ENCODE measurements at regions not wholly inside any gene's neighbourhood (a gene's known extent, or its start where the extent isn't known, plus 50 kb on each side); places are given as distances from the start of the nearest gene placed in this dataset.

DNA sequence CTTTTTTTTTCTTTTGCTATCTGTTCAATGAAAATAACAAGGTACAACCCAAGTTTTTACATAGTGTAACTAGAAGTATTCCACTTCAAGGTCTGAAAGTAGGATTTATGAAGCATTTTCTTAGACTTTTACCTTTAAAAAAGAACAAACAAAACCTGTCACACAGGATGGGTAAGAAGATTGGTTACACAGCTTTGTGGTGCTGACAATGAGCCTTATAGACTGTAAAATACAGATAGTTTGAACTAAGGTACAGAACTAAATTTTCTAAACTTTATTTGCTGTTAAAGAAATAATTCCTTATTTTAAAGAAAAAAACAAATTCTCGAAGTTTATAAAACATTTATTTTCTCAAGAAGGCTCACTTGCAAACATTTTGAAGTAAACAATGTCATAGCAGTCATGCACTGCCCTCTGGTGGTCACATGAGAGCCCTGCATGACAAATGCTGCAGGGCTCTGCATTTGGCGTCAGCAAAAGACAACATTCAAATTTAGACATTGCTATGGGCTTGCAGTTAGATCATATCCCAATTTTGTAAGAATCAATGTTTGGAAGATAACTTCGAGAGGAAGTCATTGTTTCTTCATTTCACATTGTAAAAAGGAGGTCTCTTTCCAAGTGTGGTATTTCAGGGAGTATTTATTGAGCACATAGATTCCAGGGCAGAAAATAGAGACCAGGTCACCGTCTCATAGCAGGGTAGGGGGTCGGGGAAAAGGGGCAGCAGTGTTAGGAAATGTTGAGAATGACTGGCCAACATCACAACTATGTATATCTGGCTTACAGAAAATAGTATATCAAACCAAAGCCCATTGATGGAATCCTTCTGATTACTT lies 115.3 kb upstream of the FMN2 start:
- TF ChIP-seq HDAC2 (IDR thresholded peaks at IDR 0.05) (no peak), CEBPB (IDR thresholded peaks at IDR 0.05) (no peak), RAD21 (conservative IDR thresholded peaks at IDR 0.05 in 1 of 2, IDR thresholded peaks at IDR 0.05 in 1 of 2) (peak; percentile 85 to 91), POLR2A (IDR thresholded peaks at IDR 0.05; ENCODE audit: low read length) (no peak), ESRRA (IDR thresholded peaks at IDR 0.05; ENCODE audit: borderline replicate concordance, low read length) (no peak), MAFK (IDR thresholded peaks at IDR 0.05; ENCODE audit: partially characterized antibody) (no peak), EP300 (IDR thresholded peaks at IDR 0.05) (no peak), RFX5 (IDR thresholded peaks at IDR 0.05) (no peak)
- TF ChIP-seq, protein P1, sequence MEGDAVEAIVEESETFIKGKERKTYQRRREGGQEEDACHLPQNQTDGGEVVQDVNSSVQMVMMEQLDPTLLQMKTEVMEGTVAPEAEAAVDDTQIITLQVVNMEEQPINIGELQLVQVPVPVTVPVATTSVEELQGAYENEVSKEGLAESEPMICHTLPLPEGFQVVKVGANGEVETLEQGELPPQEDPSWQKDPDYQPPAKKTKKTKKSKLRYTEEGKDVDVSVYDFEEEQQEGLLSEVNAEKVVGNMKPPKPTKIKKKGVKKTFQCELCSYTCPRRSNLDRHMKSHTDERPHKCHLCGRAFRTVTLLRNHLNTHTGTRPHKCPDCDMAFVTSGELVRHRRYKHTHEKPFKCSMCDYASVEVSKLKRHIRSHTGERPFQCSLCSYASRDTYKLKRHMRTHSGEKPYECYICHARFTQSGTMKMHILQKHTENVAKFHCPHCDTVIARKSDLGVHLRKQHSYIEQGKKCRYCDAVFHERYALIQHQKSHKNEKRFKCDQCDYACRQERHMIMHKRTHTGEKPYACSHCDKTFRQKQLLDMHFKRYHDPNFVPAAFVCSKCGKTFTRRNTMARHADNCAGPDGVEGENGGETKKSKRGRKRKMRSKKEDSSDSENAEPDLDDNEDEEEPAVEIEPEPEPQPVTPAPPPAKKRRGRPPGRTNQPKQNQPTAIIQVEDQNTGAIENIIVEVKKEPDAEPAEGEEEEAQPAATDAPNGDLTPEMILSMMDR (IDR thresholded peaks at IDR 0.05) = peak; percentile 97
- TF ChIP-seq, protein P2, sequence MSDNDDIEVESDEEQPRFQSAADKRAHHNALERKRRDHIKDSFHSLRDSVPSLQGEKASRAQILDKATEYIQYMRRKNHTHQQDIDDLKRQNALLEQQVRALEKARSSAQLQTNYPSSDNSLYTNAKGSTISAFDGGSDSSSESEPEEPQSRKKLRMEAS (IDR thresholded peaks at IDR 0.05) = no peak
- TF ChIP-seq, protein P3, sequence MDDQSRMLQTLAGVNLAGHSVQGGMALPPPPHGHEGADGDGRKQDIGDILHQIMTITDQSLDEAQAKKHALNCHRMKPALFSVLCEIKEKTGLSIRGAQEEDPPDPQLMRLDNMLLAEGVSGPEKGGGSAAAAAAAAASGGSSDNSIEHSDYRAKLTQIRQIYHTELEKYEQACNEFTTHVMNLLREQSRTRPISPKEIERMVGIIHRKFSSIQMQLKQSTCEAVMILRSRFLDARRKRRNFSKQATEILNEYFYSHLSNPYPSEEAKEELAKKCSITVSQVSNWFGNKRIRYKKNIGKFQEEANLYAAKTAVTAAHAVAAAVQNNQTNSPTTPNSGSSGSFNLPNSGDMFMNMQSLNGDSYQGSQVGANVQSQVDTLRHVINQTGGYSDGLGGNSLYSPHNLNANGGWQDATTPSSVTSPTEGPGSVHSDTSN (IDR thresholded peaks at IDR 0.05) = no peak

Measured in A549 (cell line).